NCI-H82 treated with DMSO at 0.1 percent for 48 hours (cell line): ENCODE measurements at regions not wholly inside any gene's neighbourhood (a gene's known extent, or its start where the extent isn't known, plus 50 kb on each side); places are given as distances from the start of the nearest gene placed in this dataset.

Experiments used
- DNase-seq: peaks from one replicate; lab custom pipeline; 2025; ENCODE audit not compliant: unreplicated experiment; lab: John Stamatoyannopoulos, UW

DNA sequence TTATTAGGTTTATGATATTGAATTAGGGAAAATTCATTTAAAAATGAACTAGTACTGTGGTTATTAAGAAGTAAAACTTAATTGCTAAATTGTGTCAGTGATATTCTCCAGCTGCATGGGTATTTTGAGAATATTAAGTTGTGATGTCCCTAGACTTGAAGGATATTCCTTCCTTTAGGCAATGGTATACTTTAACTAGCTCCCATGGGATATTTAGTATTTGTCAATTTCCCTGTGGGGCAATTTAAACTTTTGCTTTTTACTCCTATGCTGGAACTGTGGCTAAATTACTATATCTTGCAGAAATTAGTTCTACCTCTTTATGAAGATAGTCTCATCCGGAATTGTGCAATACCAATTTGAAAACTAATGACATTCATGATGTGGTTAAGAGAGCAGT lies 151.6 kb upstream of the CSNK1A1L start:
- DNase-seq = no peak

- no peak for DNase-seq
Observed at GRCh38 chr13:37241786-37242185, 136.3 kb upstream of the CSNK1A1L start.

DNA sequence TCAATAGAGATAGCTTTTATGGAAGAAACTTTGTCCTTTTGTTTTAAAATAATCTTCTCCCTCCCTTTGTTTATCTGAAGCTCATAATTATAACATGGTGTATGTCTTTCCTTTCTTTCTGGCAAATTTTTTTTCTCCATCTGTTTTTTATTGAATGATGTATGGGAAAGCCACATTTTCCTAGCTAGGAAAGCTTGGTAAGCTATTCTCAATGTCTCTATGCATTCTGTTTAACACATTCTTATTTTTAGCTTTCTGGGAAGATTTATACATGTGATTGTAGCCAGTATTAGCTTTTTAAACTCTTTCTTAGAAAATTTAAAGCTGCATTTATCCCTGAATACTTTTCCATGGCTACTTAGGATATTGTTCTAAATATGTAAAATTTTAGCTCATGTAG lies 124.9 kb upstream of the CSNK1A1L start:
- no peak for DNase-seq

GRCh38 chr13:37229931-37230330 lies 124.5 kb upstream of the CSNK1A1L start:
- DNase-seq = no peak

DNA sequence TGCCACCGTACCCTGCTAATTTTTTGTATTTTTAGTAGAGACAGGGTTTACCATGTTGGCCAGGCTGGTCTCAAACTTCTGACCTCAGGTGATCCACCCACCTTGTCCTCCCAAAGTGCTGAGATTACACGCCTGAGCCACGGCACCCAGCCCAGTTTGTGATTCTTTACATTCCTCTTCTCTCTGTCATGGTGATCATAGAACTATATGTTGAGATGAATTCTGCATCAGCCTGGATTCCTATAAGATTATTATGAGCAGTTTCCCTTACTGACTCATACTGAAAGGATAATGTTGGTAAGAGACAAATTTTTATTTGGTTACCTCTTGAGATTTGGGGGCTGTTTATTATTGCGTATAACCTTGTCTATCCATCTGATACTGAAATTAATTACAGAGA lies 121.5 kb upstream of the CSNK1A1L start:
- DNase-seq = no peak

- DNase-seq = no peak
Observed at GRCh38 chr13:37225414-37226070, 120.1 kb upstream of the CSNK1A1L start.

DNA sequence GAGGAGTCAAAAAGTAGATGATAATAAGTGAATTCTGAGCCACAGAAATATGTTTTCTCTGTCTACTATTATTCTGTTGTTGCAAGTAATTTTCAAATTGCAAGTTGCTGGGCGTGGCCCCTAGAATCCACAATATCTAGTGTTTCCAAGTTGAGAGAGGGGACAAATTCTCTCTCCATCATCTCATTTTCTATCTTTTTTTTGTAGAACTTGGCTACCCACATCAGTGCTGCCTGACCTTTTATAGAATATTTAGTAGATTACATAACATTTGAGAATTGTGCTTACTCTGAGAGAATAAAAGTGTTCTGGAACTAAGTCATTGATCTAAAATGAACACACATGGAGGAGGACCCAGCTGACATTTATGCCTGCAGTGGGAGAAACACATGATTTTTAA lies 110.9 kb upstream of the CSNK1A1L start:
- no peak for DNase-seq

GRCh38 chr13:37212826-37213225 lies 107.4 kb upstream of the CSNK1A1L start:
- no peak for DNase-seq

- no peak for DNase-seq
Observed at GRCh38 chr13:37211487-37211886, 106.0 kb upstream of the CSNK1A1L start.

- no peak for DNase-seq
Observed at GRCh38 chr13:37209621-37210580, 104.4 kb upstream of the CSNK1A1L start.

DNA sequence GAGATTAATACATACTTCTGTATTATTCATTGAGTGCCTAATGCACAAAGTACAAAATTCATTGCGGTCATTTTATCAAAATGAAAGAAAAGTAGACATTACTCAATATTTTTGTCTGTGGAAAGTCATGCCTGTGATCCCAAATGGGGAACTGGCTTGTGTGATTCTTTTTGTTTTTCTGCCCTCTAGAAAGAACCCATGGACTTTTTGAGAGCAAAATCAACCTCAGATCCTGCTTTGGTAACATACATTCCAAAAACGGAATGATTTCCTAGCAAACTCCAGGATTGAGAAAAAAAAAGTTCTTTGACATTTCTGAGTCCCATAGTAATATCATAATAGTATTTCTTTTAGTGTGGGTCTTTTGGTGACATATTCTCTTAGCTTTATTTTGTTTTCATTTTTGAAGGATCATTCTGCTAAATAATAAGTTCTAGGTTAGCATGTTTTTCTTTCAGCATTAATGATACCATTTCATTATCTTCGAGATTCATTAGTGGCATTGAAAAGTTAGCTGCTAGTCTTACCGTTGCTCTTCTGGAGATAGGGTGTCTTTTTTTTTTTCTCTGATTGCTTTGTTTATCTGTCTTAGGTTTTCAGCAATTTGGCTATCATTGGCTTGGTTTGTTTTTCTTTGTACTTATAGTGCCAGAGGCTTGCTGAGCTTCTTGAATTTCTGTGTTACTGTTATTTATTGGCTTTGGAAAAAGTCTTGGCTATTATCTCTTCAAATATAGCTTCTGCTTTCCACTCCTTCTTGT lies 102.4 kb upstream of the CSNK1A1L start:
- no peak for DNase-seq

GRCh38 chr13:37202264-37202663 lies 96.8 kb upstream of the CSNK1A1L start:
- DNase-seq = no peak

GRCh38 chr13:37201081-37201480 lies 95.6 kb upstream of the CSNK1A1L start:
- DNase-seq = no peak

GRCh38 chr13:37198629-37199028 lies 93.2 kb upstream of the CSNK1A1L start:
- DNase-seq = no peak

- no peak for DNase-seq
Observed at GRCh38 chr13:37195621-37196020, 90.2 kb upstream of the CSNK1A1L start.

- no peak for DNase-seq
Observed at GRCh38 chr13:37194428-37194861, 89.0 kb upstream of the CSNK1A1L start.

- no peak for DNase-seq
Observed at GRCh38 chr13:37192956-37193355, 87.5 kb upstream of the CSNK1A1L start.

DNA sequence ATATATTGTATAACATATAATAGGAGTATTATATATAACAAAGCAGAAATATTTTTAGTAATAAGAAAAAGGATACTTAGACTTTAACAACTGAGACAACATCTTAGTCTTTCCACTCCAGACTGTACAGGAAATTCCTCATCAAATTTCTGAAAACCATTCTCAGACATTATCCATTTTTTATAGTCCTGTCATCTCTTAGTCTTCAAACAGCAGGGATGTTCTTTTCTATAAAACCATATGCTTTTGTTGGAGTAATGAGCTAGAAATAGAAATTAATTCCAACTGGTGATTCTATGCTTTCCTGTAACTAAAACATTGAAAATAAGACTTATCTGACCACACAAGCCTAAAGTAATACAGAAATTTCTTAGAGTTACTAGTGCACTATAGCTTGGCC lies 82.2 kb upstream of the CSNK1A1L start:
- no peak for DNase-seq

GRCh38 chr13:37187105-37187504 lies 81.6 kb upstream of the CSNK1A1L start:
- DNase-seq = no peak

GRCh38 chr13:37181620-37182019 lies 76.2 kb upstream of the CSNK1A1L start:
- no peak for DNase-seq

DNA sequence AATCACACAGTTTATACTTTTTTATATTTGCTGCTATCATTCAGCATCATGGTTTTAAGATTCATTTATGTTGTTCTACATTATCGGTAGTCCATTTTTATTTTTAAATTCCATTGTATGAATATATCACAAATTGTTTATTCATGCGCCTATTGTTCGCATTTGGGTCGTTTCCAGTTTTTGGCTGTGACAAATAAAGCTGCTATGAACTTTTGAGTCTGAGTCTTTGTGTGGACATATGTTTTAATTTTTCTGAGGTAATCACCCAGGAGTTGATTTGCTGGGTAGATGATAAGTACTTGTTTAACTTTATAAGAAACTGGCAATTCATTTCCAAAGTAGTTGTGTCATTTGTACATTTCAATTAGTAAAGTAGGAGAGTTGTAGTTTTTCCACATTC lies 74.2 kb upstream of the CSNK1A1L start:
- no peak for DNase-seq

- no peak for DNase-seq
Observed at GRCh38 chr13:37177125-37177524, 71.7 kb upstream of the CSNK1A1L start.
